ENCODE measurements at regions not wholly inside any gene's neighbourhood (a gene's known extent, or its start where the extent isn't known, plus 50 kb on each side); places are given as distances from the start of the nearest gene placed in this dataset.

DNA sequence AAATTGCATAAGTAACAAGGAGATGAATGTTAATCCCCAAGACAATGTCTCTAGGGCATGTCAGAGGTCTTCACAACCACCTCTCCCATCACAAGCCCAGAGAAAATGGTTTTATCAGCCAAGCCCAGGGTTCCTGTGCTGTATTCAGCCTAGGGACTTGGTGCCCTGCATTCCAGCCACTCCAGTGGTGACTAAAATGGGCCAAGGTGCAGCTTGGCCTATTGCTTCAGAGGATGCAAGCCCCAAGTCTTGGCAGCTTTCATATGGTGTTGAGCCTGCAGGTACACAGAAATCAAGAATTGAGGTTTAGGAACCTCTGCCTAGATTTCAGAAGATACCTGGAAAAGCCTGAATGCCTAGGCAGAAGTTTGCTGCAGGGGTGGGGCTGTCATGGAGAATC is 1118.6 kb downstream of the PLA2G4A start:
- TF ChIP-seq, protein P1, sequence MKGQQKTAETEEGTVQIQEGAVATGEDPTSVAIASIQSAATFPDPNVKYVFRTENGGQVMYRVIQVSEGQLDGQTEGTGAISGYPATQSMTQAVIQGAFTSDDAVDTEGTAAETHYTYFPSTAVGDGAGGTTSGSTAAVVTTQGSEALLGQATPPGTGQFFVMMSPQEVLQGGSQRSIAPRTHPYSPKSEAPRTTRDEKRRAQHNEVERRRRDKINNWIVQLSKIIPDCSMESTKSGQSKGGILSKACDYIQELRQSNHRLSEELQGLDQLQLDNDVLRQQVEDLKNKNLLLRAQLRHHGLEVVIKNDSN (IDR thresholded peaks at IDR 0.05), result no peak
- TF ChIP-seq NFIC (IDR thresholded peaks at IDR 0.05) (no peak), TAF1 (IDR thresholded peaks at IDR 0.05; ENCODE audit: low read depth) (no peak), RAD21 (IDR thresholded peaks at IDR 0.05; ENCODE audit: low read depth) (no peak), CEBPB (IDR thresholded peaks at IDR 0.05) (no peak), FOXM1 (IDR thresholded peaks at IDR 0.05; ENCODE audit: borderline replicate concordance, low read depth) (no peak), YY1 (IDR thresholded peaks at IDR 0.05; ENCODE audit: low read depth) (no peak), TEAD4 (IDR thresholded peaks at IDR 0.05) (no peak), TCF12 (IDR thresholded peaks at IDR 0.05; ENCODE audit: low read depth) (no peak), CREB1 (IDR thresholded peaks at IDR 0.05; ENCODE audit: low read depth) (no peak), EGR1 (IDR thresholded peaks at IDR 0.05) (no peak), EP300 (IDR thresholded peaks at IDR 0.05; ENCODE audit: borderline replicate concordance) (no peak)
- TF ChIP-seq, protein P2, sequence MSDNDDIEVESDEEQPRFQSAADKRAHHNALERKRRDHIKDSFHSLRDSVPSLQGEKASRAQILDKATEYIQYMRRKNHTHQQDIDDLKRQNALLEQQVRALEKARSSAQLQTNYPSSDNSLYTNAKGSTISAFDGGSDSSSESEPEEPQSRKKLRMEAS (IDR thresholded peaks at IDR 0.05), result no peak

DNA sequence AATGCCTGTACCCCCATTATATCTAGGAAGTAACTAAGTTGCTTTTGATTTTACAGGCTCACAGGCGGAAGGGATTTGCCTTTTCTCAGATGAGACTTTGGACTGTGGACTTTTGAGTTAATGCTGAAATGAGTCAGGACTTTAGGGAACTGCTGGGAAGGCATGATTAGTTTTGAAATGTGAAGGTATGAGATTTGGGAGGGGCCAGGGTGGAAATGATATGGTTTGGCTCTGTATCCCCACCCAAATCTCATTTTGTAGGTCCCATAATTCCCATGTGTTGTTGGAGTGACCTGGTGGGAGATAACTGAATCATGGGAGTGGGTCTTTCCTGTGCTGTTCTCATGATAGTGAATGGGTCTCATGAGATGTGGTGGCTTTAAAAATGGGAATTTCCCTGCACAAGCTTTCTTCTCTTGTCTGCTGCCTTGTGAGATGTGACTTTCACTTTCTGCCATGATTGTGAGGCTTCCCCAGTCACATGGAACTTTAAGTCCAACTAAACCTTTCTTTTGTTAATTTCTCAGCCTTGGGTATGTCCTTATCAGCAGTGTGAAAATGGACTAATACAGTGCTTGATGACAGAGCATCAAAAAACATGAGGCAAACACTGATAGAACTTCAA is 1119.5 kb downstream of the PLA2G4A start:
- TF ChIP-seq, protein P2 (IDR thresholded peaks at IDR 0.05), result no peak
- no peak for TF ChIP-seq EP300 (IDR thresholded peaks at IDR 0.05; ENCODE audit: borderline replicate concordance)
- no peak for TF ChIP-seq YY1 (IDR thresholded peaks at IDR 0.05; ENCODE audit: low read depth)
- TF ChIP-seq, protein P1 (IDR thresholded peaks at IDR 0.05), result no peak
- no peak for TF ChIP-seq TAF1 (IDR thresholded peaks at IDR 0.05; ENCODE audit: low read depth)
- TF ChIP-seq EGR1 (IDR thresholded peaks at IDR 0.05), result no peak
- TF ChIP-seq CREB1 (IDR thresholded peaks at IDR 0.05; ENCODE audit: low read depth), result no peak
- TF ChIP-seq RAD21 (IDR thresholded peaks at IDR 0.05; ENCODE audit: low read depth), result no peak
- TF ChIP-seq FOXM1 (IDR thresholded peaks at IDR 0.05; ENCODE audit: borderline replicate concordance, low read depth), result no peak
- no peak for TF ChIP-seq TEAD4 (IDR thresholded peaks at IDR 0.05)
- TF ChIP-seq TCF12 (IDR thresholded peaks at IDR 0.05; ENCODE audit: low read depth), result no peak
- TF ChIP-seq CEBPB (IDR thresholded peaks at IDR 0.05), result no peak
- TF ChIP-seq NFIC (IDR thresholded peaks at IDR 0.05), result no peak
- no peak for TF ChIP-seq ZBTB7A (IDR thresholded peaks at IDR 0.05; ENCODE audit: low read depth)
- TF ChIP-seq, protein P3, sequence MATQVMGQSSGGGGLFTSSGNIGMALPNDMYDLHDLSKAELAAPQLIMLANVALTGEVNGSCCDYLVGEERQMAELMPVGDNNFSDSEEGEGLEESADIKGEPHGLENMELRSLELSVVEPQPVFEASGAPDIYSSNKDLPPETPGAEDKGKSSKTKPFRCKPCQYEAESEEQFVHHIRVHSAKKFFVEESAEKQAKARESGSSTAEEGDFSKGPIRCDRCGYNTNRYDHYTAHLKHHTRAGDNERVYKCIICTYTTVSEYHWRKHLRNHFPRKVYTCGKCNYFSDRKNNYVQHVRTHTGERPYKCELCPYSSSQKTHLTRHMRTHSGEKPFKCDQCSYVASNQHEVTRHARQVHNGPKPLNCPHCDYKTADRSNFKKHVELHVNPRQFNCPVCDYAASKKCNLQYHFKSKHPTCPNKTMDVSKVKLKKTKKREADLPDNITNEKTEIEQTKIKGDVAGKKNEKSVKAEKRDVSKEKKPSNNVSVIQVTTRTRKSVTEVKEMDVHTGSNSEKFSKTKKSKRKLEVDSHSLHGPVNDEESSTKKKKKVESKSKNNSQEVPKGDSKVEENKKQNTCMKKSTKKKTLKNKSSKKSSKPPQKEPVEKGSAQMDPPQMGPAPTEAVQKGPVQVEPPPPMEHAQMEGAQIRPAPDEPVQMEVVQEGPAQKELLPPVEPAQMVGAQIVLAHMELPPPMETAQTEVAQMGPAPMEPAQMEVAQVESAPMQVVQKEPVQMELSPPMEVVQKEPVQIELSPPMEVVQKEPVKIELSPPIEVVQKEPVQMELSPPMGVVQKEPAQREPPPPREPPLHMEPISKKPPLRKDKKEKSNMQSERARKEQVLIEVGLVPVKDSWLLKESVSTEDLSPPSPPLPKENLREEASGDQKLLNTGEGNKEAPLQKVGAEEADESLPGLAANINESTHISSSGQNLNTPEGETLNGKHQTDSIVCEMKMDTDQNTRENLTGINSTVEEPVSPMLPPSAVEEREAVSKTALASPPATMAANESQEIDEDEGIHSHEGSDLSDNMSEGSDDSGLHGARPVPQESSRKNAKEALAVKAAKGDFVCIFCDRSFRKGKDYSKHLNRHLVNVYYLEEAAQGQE (IDR thresholded peaks at IDR 0.05; ENCODE audit: low read depth), result no peak

DNA sequence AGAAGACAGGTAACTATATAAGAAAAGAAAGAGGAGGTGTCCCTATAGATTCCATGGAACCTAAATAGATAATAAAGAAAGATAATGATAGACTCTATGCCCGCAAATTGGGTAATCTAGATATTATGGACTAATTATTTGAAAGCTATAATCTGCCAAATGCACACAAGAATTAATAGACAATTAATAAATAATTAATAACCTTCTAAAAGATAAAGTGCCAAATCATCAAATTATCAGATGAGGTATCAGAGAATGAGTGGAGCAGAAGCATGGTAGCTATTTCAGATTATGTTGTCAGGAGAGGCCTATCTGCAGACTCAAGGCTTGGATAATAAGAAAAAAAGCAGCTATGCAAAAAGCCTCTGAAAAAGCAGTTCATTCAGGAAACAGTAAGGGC is 1120.8 kb downstream of the PLA2G4A start:
- TF ChIP-seq, protein P2 (IDR thresholded peaks at IDR 0.05), result no peak
- no peak for TF ChIP-seq EGR1 (IDR thresholded peaks at IDR 0.05)
- no peak for TF ChIP-seq CREB1 (IDR thresholded peaks at IDR 0.05; ENCODE audit: low read depth)
- no peak for TF ChIP-seq TAF1 (IDR thresholded peaks at IDR 0.05; ENCODE audit: low read depth)
- TF ChIP-seq RAD21 (IDR thresholded peaks at IDR 0.05; ENCODE audit: low read depth), result no peak
- TF ChIP-seq, protein P1 (IDR thresholded peaks at IDR 0.05), result no peak
- TF ChIP-seq TEAD4 (IDR thresholded peaks at IDR 0.05), result no peak
- TF ChIP-seq CEBPB (IDR thresholded peaks at IDR 0.05), result no peak
- TF ChIP-seq FOXM1 (IDR thresholded peaks at IDR 0.05; ENCODE audit: borderline replicate concordance, low read depth), result no peak
- no peak for TF ChIP-seq ZBTB7A (IDR thresholded peaks at IDR 0.05; ENCODE audit: low read depth)
- no peak for TF ChIP-seq EP300 (IDR thresholded peaks at IDR 0.05; ENCODE audit: borderline replicate concordance)
- TF ChIP-seq, protein P3 (IDR thresholded peaks at IDR 0.05; ENCODE audit: low read depth), result no peak
- no peak for TF ChIP-seq YY1 (IDR thresholded peaks at IDR 0.05; ENCODE audit: low read depth)
- no peak for TF ChIP-seq NFIC (IDR thresholded peaks at IDR 0.05)
- TF ChIP-seq TCF12 (IDR thresholded peaks at IDR 0.05; ENCODE audit: low read depth), result no peak

DNA sequence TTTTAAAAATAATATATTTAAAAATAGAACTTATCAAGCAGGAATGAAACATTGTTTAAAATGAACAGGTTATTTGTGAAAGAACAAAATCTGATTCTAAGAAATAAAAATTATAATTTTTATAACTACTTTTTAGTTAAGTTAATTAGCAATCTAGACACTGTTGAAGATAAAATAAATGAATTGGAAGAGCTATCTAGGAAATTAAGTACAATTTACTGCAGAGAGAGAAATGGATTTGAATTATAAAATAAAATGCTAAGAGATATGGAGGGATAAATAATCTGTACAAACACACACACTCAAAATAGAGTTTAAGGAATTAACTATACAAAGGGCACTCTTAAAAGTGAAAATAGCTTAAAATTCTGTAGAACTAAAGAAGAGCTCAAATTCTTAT is 1123.1 kb downstream of the PLA2G4A start:
- TF ChIP-seq, protein P3 (IDR thresholded peaks at IDR 0.05; ENCODE audit: low read depth), result no peak
